ENCODE measurements at regions not wholly inside any gene's neighbourhood (a gene's known extent, or its start where the extent isn't known, plus 50 kb on each side); places are given as distances from the start of the nearest gene placed in this dataset.

DNA sequence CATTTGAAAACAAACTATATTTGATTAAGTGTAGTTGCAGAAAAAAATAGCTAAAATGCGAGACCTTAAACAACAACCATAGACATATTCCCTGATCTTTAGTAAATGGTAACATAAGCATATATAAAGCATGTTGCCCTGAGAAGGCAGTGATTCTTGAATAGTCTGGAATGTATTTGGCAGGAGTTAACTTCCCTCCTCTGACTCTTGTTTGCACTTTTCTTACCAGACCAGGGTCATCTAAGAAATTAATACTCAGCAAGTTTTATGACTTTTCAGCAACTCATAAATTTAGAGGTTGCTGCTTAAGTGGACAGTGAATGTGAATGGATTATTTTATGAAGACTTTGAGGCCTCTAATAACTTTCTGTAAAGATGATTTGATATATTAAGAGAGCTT is 55.3 kb upstream of the NUDT12 start:
- TF ChIP-seq BHLHE40 (IDR thresholded peaks at IDR 0.05; ENCODE audit: borderline replicate concordance) (no peak), SUZ12 (IDR thresholded peaks at IDR 0.05) (no peak), FOXM1 (IDR thresholded peaks at IDR 0.05; ENCODE audit: borderline replicate concordance) (no peak), FOXA1 (IDR thresholded peaks at IDR 0.05) (no peak), L3MBTL2 (conservative IDR thresholded peaks at IDR 0.05) (no peak)

All from HEK293T (cell line).